ENCODE measurements at regions not wholly inside any gene's neighbourhood (a gene's known extent, or its start where the extent isn't known, plus 50 kb on each side); places are given as distances from the start of the nearest gene placed in this dataset.

GRCh38 chr9:24462951-24463350 is 82.7 kb downstream of the IZUMO3 start:
- H3K9me3 Mint-ChIP-seq: no peaks in the 10 kb centered on the region

DNA sequence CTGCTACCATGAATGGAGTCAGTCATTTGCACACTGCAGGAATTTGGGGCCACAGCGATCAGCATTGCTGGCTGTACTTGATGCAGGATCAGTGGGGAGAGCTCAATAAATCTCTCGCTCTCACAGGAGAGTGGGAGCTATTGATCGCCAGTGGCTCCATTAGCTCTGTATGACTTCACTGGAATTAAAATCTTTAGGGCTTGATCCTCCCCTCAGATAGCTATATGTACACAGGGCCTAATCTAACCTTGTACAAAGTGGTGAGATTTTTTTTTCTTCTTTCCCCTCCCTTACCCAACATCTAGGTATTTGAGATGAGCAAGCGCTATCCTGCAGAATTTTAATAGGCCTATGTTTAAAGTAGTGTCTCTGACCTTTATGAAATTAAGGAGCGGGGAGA is 84.9 kb downstream of the IZUMO3 start:
- Mint-ChIP-seq H3K27ac (no peak overlapping the region), H3K9me3 (no peaks in the 10 kb centered on the region), H3K27me3 (no peaks in the 10 kb centered on the region), H3K4me1 (ENCODE audit: unreplicated experiment) (no peaks in the 10 kb centered on the region), H3K36me3 (no peaks in the 10 kb centered on the region), H3K4me3 (no peak overlapping the region)
- DNase-seq (ENCODE audit: extremely low spot score, unreplicated experiment): no peak
- TF ChIP-seq, protein P1, sequence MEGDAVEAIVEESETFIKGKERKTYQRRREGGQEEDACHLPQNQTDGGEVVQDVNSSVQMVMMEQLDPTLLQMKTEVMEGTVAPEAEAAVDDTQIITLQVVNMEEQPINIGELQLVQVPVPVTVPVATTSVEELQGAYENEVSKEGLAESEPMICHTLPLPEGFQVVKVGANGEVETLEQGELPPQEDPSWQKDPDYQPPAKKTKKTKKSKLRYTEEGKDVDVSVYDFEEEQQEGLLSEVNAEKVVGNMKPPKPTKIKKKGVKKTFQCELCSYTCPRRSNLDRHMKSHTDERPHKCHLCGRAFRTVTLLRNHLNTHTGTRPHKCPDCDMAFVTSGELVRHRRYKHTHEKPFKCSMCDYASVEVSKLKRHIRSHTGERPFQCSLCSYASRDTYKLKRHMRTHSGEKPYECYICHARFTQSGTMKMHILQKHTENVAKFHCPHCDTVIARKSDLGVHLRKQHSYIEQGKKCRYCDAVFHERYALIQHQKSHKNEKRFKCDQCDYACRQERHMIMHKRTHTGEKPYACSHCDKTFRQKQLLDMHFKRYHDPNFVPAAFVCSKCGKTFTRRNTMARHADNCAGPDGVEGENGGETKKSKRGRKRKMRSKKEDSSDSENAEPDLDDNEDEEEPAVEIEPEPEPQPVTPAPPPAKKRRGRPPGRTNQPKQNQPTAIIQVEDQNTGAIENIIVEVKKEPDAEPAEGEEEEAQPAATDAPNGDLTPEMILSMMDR (conservative IDR thresholded peaks at IDR 0.05): no peak

More at GRCh38 chr9:24462951-24463350, 82.7 kb downstream of the IZUMO3 start:
- TF ChIP-seq, protein P1 (conservative IDR thresholded peaks at IDR 0.05): no peak
- no peaks in the 10 kb centered on the region for H3K4me1 Mint-ChIP-seq (ENCODE audit: unreplicated experiment)
- no peaks in the 10 kb centered on the region for H3K27me3 Mint-ChIP-seq
- no peak overlapping the region for H3K27ac Mint-ChIP-seq
- H3K36me3 Mint-ChIP-seq: no peaks in the 10 kb centered on the region
- no peak overlapping the region for H3K4me3 Mint-ChIP-seq
- DNase-seq (ENCODE audit: extremely low spot score, unreplicated experiment): no peak

GRCh38 chr9:24459953-24460352 is 85.7 kb downstream of the IZUMO3 start:
- no peaks in the 10 kb centered on the region for H3K4me1 Mint-ChIP-seq (ENCODE audit: unreplicated experiment)
- no peaks in the 10 kb centered on the region for H3K9me3 Mint-ChIP-seq
- TF ChIP-seq, protein P1 (conservative IDR thresholded peaks at IDR 0.05): no peak
- H3K36me3 Mint-ChIP-seq: no peaks in the 10 kb centered on the region
- no peaks in the 10 kb centered on the region for H3K27me3 Mint-ChIP-seq
- no peak overlapping the region for H3K27ac Mint-ChIP-seq
- no peak overlapping the region for H3K4me3 Mint-ChIP-seq
- no peak for DNase-seq (ENCODE audit: extremely low spot score, unreplicated experiment)

DNA sequence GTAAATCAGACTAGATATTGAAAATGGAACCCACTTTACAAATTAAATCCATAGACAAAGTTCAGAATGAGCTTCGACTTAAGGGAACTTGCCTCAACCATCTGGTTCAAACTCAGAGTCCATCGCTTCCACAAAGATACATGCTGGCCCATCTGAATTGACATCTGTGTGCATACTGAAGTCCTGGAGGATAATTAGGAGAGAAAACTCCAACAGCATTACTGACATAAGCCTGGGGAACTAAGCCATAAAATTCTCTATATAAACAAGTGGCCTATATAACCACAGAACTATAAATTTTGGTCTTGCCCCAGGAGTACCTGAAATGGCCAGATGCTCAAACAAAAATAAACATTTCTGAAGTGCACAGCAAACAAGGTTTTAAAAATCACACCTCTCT is 94.4 kb downstream of the IZUMO3 start:
- Mint-ChIP-seq H3K27me3 (no peaks in the 10 kb centered on the region), H3K4me3 (no peak overlapping the region), H3K4me1 (ENCODE audit: unreplicated experiment) (no peaks in the 10 kb centered on the region), H3K9me3 (peaks cover 4% of the 10 kb centered on the region), H3K27ac (no peak overlapping the region), H3K36me3 (no peaks in the 10 kb centered on the region)
- TF ChIP-seq, protein P1 (conservative IDR thresholded peaks at IDR 0.05): no peak
- no peak for DNase-seq (ENCODE audit: extremely low spot score, unreplicated experiment)

DNA sequence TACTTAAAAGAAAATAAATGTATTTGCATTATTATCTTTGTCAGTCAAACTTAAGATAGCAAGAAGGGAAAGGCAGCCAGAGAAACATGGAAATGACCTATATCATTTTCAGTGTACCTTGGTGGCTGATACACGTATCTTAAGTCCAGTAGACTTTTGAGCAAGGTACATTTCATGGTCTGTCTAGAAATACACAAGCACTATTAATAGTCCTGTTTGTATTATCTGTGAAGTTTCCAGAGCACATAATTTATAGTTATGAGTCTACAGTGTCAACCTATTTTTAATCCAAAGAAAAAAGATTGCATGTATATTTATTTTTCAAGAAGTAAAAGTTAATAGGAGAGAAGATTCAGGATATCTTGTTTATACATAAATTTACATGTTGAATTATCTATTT is 95.7 kb downstream of the IZUMO3 start:
- no peak overlapping the region for H3K27ac Mint-ChIP-seq
- no peak overlapping the region for H3K4me3 Mint-ChIP-seq
- no peaks in the 10 kb centered on the region for H3K4me1 Mint-ChIP-seq (ENCODE audit: unreplicated experiment)
- H3K27me3 Mint-ChIP-seq: no peaks in the 10 kb centered on the region
- H3K36me3 Mint-ChIP-seq: no peaks in the 10 kb centered on the region
- peaks cover 4% of the 10 kb centered on the region for H3K9me3 Mint-ChIP-seq
- DNase-seq (ENCODE audit: extremely low spot score, unreplicated experiment): no peak
- TF ChIP-seq, protein P1 (conservative IDR thresholded peaks at IDR 0.05): no peak

- Mint-ChIP-seq H3K9me3 (peaks cover 4% of the 10 kb centered on the region), H3K4me1 (ENCODE audit: unreplicated experiment) (no peaks in the 10 kb centered on the region), H3K36me3 (no peaks in the 10 kb centered on the region), H3K27me3 (no peaks in the 10 kb centered on the region), H3K27ac (no peak overlapping the region), H3K4me3 (no peak overlapping the region)
- TF ChIP-seq, protein P1 (conservative IDR thresholded peaks at IDR 0.05): no peak
- DNase-seq (ENCODE audit: extremely low spot score, unreplicated experiment): no peak
Measured at GRCh38 chr9:24439456-24439855, 106.2 kb downstream of the IZUMO3 start.

All from type B pancreatic cell (in vitro differentiated cells).